ENCODE measurements at regions not wholly inside any gene's neighbourhood (a gene's known extent, or its start where the extent isn't known, plus 50 kb on each side); places are given as distances from the start of the nearest gene placed in this dataset.

DNA sequence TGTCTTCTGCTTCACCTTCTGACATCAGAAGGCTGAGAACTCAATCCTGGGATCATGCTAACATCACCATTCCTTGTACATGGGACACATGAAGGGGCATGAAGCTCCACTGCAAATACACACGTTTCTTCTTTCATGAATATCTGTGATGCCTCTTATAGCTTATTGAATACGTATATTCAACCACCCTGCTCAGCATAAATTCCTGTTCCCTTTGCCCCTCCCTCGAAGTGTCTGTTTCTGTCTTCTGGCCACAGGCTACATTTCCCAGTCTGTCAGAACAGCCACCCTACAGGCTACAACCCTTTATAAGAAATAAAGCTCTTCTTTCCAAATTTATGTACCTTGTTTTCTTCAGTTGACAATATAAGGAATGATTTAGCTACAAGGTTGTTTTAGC, 201.3 kb upstream of the STS start:
- TF ChIP-seq, protein P1, sequence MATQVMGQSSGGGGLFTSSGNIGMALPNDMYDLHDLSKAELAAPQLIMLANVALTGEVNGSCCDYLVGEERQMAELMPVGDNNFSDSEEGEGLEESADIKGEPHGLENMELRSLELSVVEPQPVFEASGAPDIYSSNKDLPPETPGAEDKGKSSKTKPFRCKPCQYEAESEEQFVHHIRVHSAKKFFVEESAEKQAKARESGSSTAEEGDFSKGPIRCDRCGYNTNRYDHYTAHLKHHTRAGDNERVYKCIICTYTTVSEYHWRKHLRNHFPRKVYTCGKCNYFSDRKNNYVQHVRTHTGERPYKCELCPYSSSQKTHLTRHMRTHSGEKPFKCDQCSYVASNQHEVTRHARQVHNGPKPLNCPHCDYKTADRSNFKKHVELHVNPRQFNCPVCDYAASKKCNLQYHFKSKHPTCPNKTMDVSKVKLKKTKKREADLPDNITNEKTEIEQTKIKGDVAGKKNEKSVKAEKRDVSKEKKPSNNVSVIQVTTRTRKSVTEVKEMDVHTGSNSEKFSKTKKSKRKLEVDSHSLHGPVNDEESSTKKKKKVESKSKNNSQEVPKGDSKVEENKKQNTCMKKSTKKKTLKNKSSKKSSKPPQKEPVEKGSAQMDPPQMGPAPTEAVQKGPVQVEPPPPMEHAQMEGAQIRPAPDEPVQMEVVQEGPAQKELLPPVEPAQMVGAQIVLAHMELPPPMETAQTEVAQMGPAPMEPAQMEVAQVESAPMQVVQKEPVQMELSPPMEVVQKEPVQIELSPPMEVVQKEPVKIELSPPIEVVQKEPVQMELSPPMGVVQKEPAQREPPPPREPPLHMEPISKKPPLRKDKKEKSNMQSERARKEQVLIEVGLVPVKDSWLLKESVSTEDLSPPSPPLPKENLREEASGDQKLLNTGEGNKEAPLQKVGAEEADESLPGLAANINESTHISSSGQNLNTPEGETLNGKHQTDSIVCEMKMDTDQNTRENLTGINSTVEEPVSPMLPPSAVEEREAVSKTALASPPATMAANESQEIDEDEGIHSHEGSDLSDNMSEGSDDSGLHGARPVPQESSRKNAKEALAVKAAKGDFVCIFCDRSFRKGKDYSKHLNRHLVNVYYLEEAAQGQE (IDR thresholded peaks at IDR 0.05; ENCODE audit: low read depth), result no peak
- TF ChIP-seq CREB1 (IDR thresholded peaks at IDR 0.05; ENCODE audit: low read depth) (no peak), RAD21 (IDR thresholded peaks at IDR 0.05; ENCODE audit: low read depth) (no peak), EGR1 (IDR thresholded peaks at IDR 0.05) (no peak), TEAD4 (IDR thresholded peaks at IDR 0.05) (no peak), NFIC (IDR thresholded peaks at IDR 0.05) (no peak), FOXM1 (IDR thresholded peaks at IDR 0.05; ENCODE audit: borderline replicate concordance, low read depth) (no peak), TCF12 (IDR thresholded peaks at IDR 0.05; ENCODE audit: low read depth) (no peak), ZBTB7A (IDR thresholded peaks at IDR 0.05; ENCODE audit: low read depth) (no peak), TAF1 (IDR thresholded peaks at IDR 0.05; ENCODE audit: low read depth) (no peak), YY1 (IDR thresholded peaks at IDR 0.05; ENCODE audit: low read depth) (no peak), EP300 (IDR thresholded peaks at IDR 0.05; ENCODE audit: borderline replicate concordance) (no peak), CEBPB (IDR thresholded peaks at IDR 0.05) (no peak)
- TF ChIP-seq, protein P2, sequence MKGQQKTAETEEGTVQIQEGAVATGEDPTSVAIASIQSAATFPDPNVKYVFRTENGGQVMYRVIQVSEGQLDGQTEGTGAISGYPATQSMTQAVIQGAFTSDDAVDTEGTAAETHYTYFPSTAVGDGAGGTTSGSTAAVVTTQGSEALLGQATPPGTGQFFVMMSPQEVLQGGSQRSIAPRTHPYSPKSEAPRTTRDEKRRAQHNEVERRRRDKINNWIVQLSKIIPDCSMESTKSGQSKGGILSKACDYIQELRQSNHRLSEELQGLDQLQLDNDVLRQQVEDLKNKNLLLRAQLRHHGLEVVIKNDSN (IDR thresholded peaks at IDR 0.05), result no peak
- TF ChIP-seq, protein P3, sequence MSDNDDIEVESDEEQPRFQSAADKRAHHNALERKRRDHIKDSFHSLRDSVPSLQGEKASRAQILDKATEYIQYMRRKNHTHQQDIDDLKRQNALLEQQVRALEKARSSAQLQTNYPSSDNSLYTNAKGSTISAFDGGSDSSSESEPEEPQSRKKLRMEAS (IDR thresholded peaks at IDR 0.05), result no peak

DNA sequence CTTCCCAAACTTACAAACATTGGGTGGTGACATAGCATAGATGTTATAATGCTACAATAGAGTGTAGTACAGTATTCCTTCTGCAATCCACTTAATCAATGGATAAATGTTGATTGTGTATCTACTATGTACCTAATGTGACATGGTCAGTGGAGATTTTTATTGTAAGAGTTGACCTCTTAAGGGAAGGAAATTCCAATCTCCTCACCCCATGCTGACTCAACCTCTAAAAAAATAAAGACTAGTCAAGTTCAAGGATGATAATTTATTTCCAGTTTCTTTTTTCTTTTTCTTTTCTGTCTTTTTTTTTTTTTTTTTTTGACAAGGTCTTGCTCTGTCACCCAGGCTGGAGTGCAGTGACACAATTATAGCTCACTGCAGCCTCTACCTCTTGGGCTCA, 206.5 kb upstream of the STS start:
- TF ChIP-seq TAF1 (IDR thresholded peaks at IDR 0.05; ENCODE audit: low read depth), result no peak
- TF ChIP-seq, protein P2 (IDR thresholded peaks at IDR 0.05), result no peak
- TF ChIP-seq CREB1 (IDR thresholded peaks at IDR 0.05; ENCODE audit: low read depth), result no peak
- no peak for TF ChIP-seq EGR1 (IDR thresholded peaks at IDR 0.05)
- TF ChIP-seq YY1 (IDR thresholded peaks at IDR 0.05; ENCODE audit: low read depth), result no peak
- TF ChIP-seq TCF12 (IDR thresholded peaks at IDR 0.05; ENCODE audit: low read depth), result no peak
- no peak for TF ChIP-seq CEBPB (IDR thresholded peaks at IDR 0.05)
- no peak for TF ChIP-seq NFIC (IDR thresholded peaks at IDR 0.05)
- TF ChIP-seq EP300 (IDR thresholded peaks at IDR 0.05; ENCODE audit: borderline replicate concordance), result no peak
- no peak for TF ChIP-seq RAD21 (IDR thresholded peaks at IDR 0.05; ENCODE audit: low read depth)
- no peak for TF ChIP-seq ZBTB7A (IDR thresholded peaks at IDR 0.05; ENCODE audit: low read depth)
- TF ChIP-seq FOXM1 (IDR thresholded peaks at IDR 0.05; ENCODE audit: borderline replicate concordance, low read depth), result no peak
- TF ChIP-seq, protein P1 (IDR thresholded peaks at IDR 0.05; ENCODE audit: low read depth), result no peak
- TF ChIP-seq, protein P3 (IDR thresholded peaks at IDR 0.05), result no peak
- no peak for TF ChIP-seq TEAD4 (IDR thresholded peaks at IDR 0.05)

DNA sequence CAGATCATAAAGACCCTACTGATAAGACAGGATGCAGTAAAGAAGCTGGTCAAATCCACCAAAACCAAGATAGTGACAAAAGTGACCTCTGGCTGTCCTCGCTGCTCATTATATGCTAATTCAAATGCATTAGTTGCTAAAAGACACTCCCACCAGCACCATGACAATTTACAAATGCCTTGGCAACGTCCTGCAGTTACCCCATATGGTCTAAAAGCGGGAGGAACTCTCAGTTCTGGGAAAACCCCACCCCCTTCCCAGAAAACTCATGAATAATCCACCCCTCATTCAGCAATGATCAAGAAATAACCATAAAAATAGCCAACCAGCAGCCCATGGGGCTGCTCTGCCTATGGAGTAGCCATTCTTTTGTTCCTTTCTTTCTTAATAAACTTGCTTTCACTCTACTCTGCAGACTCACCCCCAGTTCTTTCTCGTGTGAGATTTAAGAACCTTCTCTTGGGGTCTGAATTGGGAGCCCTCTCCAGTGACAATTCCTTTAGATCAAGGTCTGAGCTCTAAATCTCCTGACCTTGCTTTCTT, 217.1 kb upstream of the STS start:
- TF ChIP-seq CREB1 (IDR thresholded peaks at IDR 0.05; ENCODE audit: low read depth), result no peak
- TF ChIP-seq FOXM1 (IDR thresholded peaks at IDR 0.05; ENCODE audit: borderline replicate concordance, low read depth), result no peak
- TF ChIP-seq RAD21 (IDR thresholded peaks at IDR 0.05; ENCODE audit: low read depth), result no peak
- TF ChIP-seq YY1 (IDR thresholded peaks at IDR 0.05; ENCODE audit: low read depth), result no peak
- TF ChIP-seq, protein P2 (IDR thresholded peaks at IDR 0.05), result no peak
- TF ChIP-seq EP300 (IDR thresholded peaks at IDR 0.05; ENCODE audit: borderline replicate concordance), result no peak
- no peak for TF ChIP-seq TAF1 (IDR thresholded peaks at IDR 0.05; ENCODE audit: low read depth)
- TF ChIP-seq ZBTB7A (IDR thresholded peaks at IDR 0.05; ENCODE audit: low read depth), result no peak
- TF ChIP-seq CEBPB (IDR thresholded peaks at IDR 0.05), result no peak
- TF ChIP-seq, protein P3 (IDR thresholded peaks at IDR 0.05), result no peak
- TF ChIP-seq, protein P1 (IDR thresholded peaks at IDR 0.05; ENCODE audit: low read depth), result no peak
- no peak for TF ChIP-seq TEAD4 (IDR thresholded peaks at IDR 0.05)
- TF ChIP-seq TCF12 (IDR thresholded peaks at IDR 0.05; ENCODE audit: low read depth), result no peak
- no peak for TF ChIP-seq EGR1 (IDR thresholded peaks at IDR 0.05)
- TF ChIP-seq NFIC (IDR thresholded peaks at IDR 0.05), result no peak
